HG02970 (cell line): ENCODE measurements at regions not wholly inside any gene's neighbourhood (a gene's known extent, or its start where the extent isn't known, plus 50 kb on each side); places are given as distances from the start of the nearest gene placed in this dataset.
"Not testable (repeated sequence)": the region's sequence is repeated elsewhere in the genome, so short reads cannot be mapped to it uniquely, and the experiment has no call there.

Experiments used
- ATAC-seq: cut with Tn5 transposase; IDR thresholded peaks from one replicate; pipeline ENCODE4 v1.9.1; 2021; ENCODE audit warnings: mild to moderate bottlenecking, moderate library complexity, moderate number of reproducible peaks; ENCODE audit not compliant: unreplicated experiment, low FRiP score

GRCh38 chr10:30703446-30703845 lies 73.9 kb upstream of the LYZL2 start:
- not testable (repeated sequence) for ATAC-seq

- no peak for ATAC-seq
Measured at GRCh38 chr10:30702860-30703259, 73.3 kb upstream of the LYZL2 start.

- ATAC-seq: peak; percentile 43
Measured at GRCh38 chr10:30701451-30702173, 72.1 kb upstream of the LYZL2 start.

- ATAC-seq: no peak
Measured at GRCh38 chr10:30697806-30698205, 68.3 kb upstream of the LYZL2 start.

GRCh38 chr10:30697221-30697620 lies 67.7 kb upstream of the LYZL2 start:
- not testable (repeated sequence) for ATAC-seq

- not testable (repeated sequence) for ATAC-seq
Measured at GRCh38 chr10:30696416-30697185, 67.0 kb upstream of the LYZL2 start.

- not testable (repeated sequence) for ATAC-seq
Measured at GRCh38 chr10:30695481-30696236, 66.1 kb upstream of the LYZL2 start.

- no peak for ATAC-seq
Measured at GRCh38 chr10:30694518-30695228, 65.1 kb upstream of the LYZL2 start.

GRCh38 chr10:30691639-30692015 lies 62.1 kb upstream of the LYZL2 start:
- ATAC-seq: no peak

GRCh38 chr10:30690948-30691638 lies 61.5 kb upstream of the LYZL2 start:
- ATAC-seq: not testable (repeated sequence)

- ATAC-seq: no peak
Measured at GRCh38 chr10:30688456-30688855, 58.9 kb upstream of the LYZL2 start.

GRCh38 chr10:30687698-30688213 lies 58.2 kb upstream of the LYZL2 start:
- no peak for ATAC-seq

- ATAC-seq: no peak
Measured at GRCh38 chr10:30686708-30687107, 57.2 kb upstream of the LYZL2 start.

GRCh38 chr10:30683496-30683895 lies 53.9 kb upstream of the LYZL2 start:
- ATAC-seq: no peak

GRCh38 chr10:30682377-30683199 lies 53.0 kb upstream of the LYZL2 start:
- ATAC-seq: not testable (repeated sequence)

- ATAC-seq: no peak
Measured at GRCh38 chr10:30680908-30681307, 51.4 kb upstream of the LYZL2 start.
